Uterus (tissue), 3 donors: ENCODE measurements at regions not wholly inside any gene's neighbourhood (a gene's known extent, or its start where the extent isn't known, plus 50 kb on each side); places are given as distances from the start of the nearest gene placed in this dataset.

ENCODE experiments used
- DNase-seq, 2 donors: peaks; one replicate each; pipeline ENCODE4 v3.0.0-alpha.2; 2019 to 2020
- H3K27ac ChIP-seq, 2 donors: fragments of 200-600 bp; sonication (generic); 1 replicate in 1 of 2; 2 replicates in 1 of 2; pipeline ENCODE4 v1.5.1; 2016 to 2018
- H3K27me3 ChIP-seq, 2 donors: fragments of 200-600 bp; sonication (generic); one replicate each; pipeline ENCODE4 v1.5.1; 2018 to 2019; ENCODE audit warnings: control low read depth in 1 of 2
- H3K36me3 ChIP-seq, 2 donors: fragments of 200-600 bp; sonication (generic); one replicate each; pipeline ENCODE4 v1.5.1; 2019; ENCODE audit warnings: control low read depth in 1 of 2
- H3K4me1 ChIP-seq, 2 donors: fragments of 200-600 bp; sonication (generic); one replicate each; pipeline ENCODE4 v1.5.1; 2018 to 2019; ENCODE audit warnings: control low read depth in 1 of 2
- H3K4me3 ChIP-seq, 2 donors: fragments of 200-600 bp; sonication (generic); 1 replicate in 1 of 2; 2 replicates in 1 of 2; pipeline ENCODE4 v1.5.1; 2018 to 2019; ENCODE audit warnings: mild to moderate bottlenecking in 1 of 2
- H3K9me3 ChIP-seq, 2 donors: fragments of 200-600 bp; sonication (generic); one replicate each; pipeline ENCODE4 v1.5.1; 2019; ENCODE audit warnings: control low read depth in 1 of 2
- POLR2A ChIP-seq, 2 donors: fragments of 450-650 bp; IDR thresholded peaks; one replicate each; pipeline ENCODE4 v1.6.1; 2016; ENCODE audit warnings: antibody characterized with exemption in 2 of 2, mild to moderate bottlenecking in 1 of 2, moderate library complexity in 1 of 2
- intact Hi-C: fragments of 100-400 bp; cut with DNase I; formaldehyde crosslinking; loops from one replicate; pipeline ENCODE4 v1.15.1; 2023; ENCODE audit warnings: low total_unique reads
- TF ChIP-seq, protein P1 (sequence below), 4 experiments: fragments of 200-600 bp in 2 of 4; fragments of 450-650 bp in 2 of 4; sonication (generic) in 2 of 4; IDR thresholded peaks; one replicate each; pipeline ENCODE4 v1.5.1; 2016 to 2019; ENCODE audit warnings: antibody characterized with exemption in 4 of 4, mild to moderate bottlenecking in 2 of 4, moderate library complexity in 1 of 4
- donor health status: DM: yes; HTN: yes; CAD: no.

GRCh38 chr3:168307893-168308292, 212.2 kb upstream of the GOLIM4 start:
- no peak for TF ChIP-seq POLR2A (IDR thresholded peaks at IDR 0.05)
- TF ChIP-seq, protein P1, sequence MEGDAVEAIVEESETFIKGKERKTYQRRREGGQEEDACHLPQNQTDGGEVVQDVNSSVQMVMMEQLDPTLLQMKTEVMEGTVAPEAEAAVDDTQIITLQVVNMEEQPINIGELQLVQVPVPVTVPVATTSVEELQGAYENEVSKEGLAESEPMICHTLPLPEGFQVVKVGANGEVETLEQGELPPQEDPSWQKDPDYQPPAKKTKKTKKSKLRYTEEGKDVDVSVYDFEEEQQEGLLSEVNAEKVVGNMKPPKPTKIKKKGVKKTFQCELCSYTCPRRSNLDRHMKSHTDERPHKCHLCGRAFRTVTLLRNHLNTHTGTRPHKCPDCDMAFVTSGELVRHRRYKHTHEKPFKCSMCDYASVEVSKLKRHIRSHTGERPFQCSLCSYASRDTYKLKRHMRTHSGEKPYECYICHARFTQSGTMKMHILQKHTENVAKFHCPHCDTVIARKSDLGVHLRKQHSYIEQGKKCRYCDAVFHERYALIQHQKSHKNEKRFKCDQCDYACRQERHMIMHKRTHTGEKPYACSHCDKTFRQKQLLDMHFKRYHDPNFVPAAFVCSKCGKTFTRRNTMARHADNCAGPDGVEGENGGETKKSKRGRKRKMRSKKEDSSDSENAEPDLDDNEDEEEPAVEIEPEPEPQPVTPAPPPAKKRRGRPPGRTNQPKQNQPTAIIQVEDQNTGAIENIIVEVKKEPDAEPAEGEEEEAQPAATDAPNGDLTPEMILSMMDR (IDR thresholded peaks at IDR 0.05) = no peak
- no peaks in the 10 kb centered on the region for H3K27me3 ChIP-seq

GRCh38 chr3:168295027-168295426, 199.3 kb upstream of the GOLIM4 start:
- H3K27ac ChIP-seq = no peak overlapping the region
- H3K36me3 ChIP-seq = no peaks in the 10 kb centered on the region
- intact Hi-C loops = no loop called here
- no peaks in the 10 kb centered on the region for H3K4me1 ChIP-seq
- no peaks in the 10 kb centered on the region for H3K27me3 ChIP-seq
- no peak for TF ChIP-seq POLR2A (IDR thresholded peaks at IDR 0.05)
- TF ChIP-seq, protein P1 (IDR thresholded peaks at IDR 0.05) = no peak
- no peak for DNase-seq
- no peaks in the 10 kb centered on the region for H3K9me3 ChIP-seq
- H3K4me3 ChIP-seq = no peak overlapping the region

More at GRCh38 chr3:168307893-168308292, 212.2 kb upstream of the GOLIM4 start:
- Histone ChIP-seq H3K4me1 (no peaks in the 10 kb centered on the region), H3K27ac (no peak overlapping the region), H3K9me3 (no peaks in the 10 kb centered on the region), H3K4me3 (no peak overlapping the region), H3K36me3 (no peaks in the 10 kb centered on the region)
- intact Hi-C loops = no loop called here
- DNase-seq = no peak

DNA sequence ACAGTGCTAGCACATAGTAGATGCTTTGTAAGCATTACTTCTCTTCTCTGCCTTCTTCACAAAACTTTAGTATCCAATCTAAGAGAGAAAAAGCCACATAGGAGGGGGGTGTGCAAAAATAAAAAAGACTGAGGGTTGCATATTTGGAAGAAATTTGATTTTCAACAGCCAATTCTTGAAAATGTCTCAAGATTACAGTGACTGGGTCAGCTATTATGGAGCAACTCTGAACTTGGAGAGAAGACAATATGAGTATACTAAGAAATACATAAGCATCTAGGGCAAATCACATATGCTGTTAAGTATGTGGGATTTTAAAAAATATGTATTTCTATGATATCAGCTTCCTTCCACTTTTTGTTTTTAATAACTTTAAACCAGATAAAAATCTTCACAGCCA, 196.6 kb upstream of the GOLIM4 start:
- DNase-seq = no peak
- no peak overlapping the region for H3K27ac ChIP-seq
- no peaks in the 10 kb centered on the region for H3K36me3 ChIP-seq
- H3K9me3 ChIP-seq = no peaks in the 10 kb centered on the region
- TF ChIP-seq, protein P1 (IDR thresholded peaks at IDR 0.05) = no peak
- TF ChIP-seq POLR2A (IDR thresholded peaks at IDR 0.05) = no peak
- no peaks in the 10 kb centered on the region for H3K4me1 ChIP-seq
- no peaks in the 10 kb centered on the region for H3K27me3 ChIP-seq
- intact Hi-C loops = no loop called here
- H3K4me3 ChIP-seq = no peak overlapping the region

DNA sequence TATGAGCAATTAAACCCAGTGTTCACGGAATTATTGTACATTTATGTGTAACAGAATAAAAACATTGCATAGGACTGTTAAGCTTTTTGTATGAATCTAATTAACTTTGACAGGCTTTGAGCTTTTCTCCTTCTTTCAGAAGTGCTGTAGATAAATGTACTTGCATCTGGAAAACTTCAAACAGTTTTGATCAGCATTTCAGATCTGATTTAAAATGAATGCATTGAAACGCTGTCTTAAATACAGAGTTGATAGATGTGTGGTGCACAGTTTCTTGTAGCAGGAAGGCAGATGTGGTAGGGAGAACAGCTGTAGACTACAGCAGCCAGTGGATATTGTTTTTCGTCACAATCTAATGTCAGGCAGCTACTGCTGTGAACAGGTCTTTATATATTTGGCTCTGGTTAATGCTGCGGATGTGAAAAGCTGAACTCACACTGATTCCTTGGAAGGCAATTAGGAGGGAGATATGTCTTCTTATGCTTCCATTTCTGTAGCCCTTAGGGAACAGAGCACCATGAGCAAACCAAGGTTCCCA, 193.8 kb upstream of the GOLIM4 start:
- Histone ChIP-seq H3K4me1 (no peaks in the 10 kb centered on the region), H3K4me3 (no peak overlapping the region), H3K27me3 (no peaks in the 10 kb centered on the region), H3K36me3 (no peaks in the 10 kb centered on the region), H3K9me3 (no peaks in the 10 kb centered on the region), H3K27ac (no peak overlapping the region)
- intact Hi-C loops = no loop called here
- no peak for TF ChIP-seq POLR2A (IDR thresholded peaks at IDR 0.05)
- TF ChIP-seq, protein P1 (IDR thresholded peaks at IDR 0.05) = no peak
- DNase-seq = no peak

GRCh38 chr3:168288511-168289401, 193.0 kb upstream of the GOLIM4 start:
- H3K4me3 ChIP-seq = no peak overlapping the region
- H3K36me3 ChIP-seq = no peaks in the 10 kb centered on the region
- no peaks in the 10 kb centered on the region for H3K27me3 ChIP-seq
- TF ChIP-seq POLR2A (IDR thresholded peaks at IDR 0.05) = no peak
- TF ChIP-seq, protein P1 (IDR thresholded peaks at IDR 0.05) = no peak
- H3K9me3 ChIP-seq = no peaks in the 10 kb centered on the region
- intact Hi-C loops = no loop called here
- H3K27ac ChIP-seq = no peak overlapping the region
- no peak for DNase-seq
- H3K4me1 ChIP-seq = no peaks in the 10 kb centered on the region
